GM18907 (cell line): ENCODE measurements at regions not wholly inside any gene's neighbourhood (a gene's known extent, or its start where the extent isn't known, plus 50 kb on each side); places are given as distances from the start of the nearest gene placed in this dataset.
"Not testable (repeated sequence)": the region's sequence is repeated elsewhere in the genome, so short reads cannot be mapped to it uniquely, and the experiment has no call there.

Experiments used
- ATAC-seq: cut with Tn5 transposase; IDR thresholded peaks from one replicate; pipeline ENCODE4 v1.9.1; 2021; ENCODE audit warnings: mild to moderate bottlenecking, moderate library complexity; ENCODE audit not compliant: unreplicated experiment

GRCh38 chr6:14880052-14880451 is 365.8 kb upstream of the JARID2 start:
- ATAC-seq: no peak

- ATAC-seq: no peak
Observed at GRCh38 chr6:14880677-14881076, 365.2 kb upstream of the JARID2 start.

GRCh38 chr6:14881398-14881797 is 364.5 kb upstream of the JARID2 start:
- no peak for ATAC-seq

GRCh38 chr6:14882394-14883026 is 363.4 kb upstream of the JARID2 start:
- ATAC-seq: no peak

GRCh38 chr6:14883921-14884320 is 361.9 kb upstream of the JARID2 start:
- no peak for ATAC-seq

- ATAC-seq: no peak
Observed at GRCh38 chr6:14885498-14885897, 360.4 kb upstream of the JARID2 start.

GRCh38 chr6:14887181-14887580 is 358.7 kb upstream of the JARID2 start:
- no peak for ATAC-seq

- ATAC-seq: no peak
Observed at GRCh38 chr6:14887986-14888574, 357.8 kb upstream of the JARID2 start.

- ATAC-seq: no peak
Observed at GRCh38 chr6:14888575-14889000, 357.3 kb upstream of the JARID2 start.

GRCh38 chr6:14889188-14889587 is 356.7 kb upstream of the JARID2 start:
- no peak for ATAC-seq

- no peak for ATAC-seq
Observed at GRCh38 chr6:14889611-14890593, 356.0 kb upstream of the JARID2 start.

- not testable (repeated sequence) for ATAC-seq
Observed at GRCh38 chr6:14891820-14892375, 354.0 kb upstream of the JARID2 start.

GRCh38 chr6:14894105-14894504 is 351.8 kb upstream of the JARID2 start:
- ATAC-seq: no peak

GRCh38 chr6:14896475-14896874 is 349.4 kb upstream of the JARID2 start:
- ATAC-seq: no peak

GRCh38 chr6:14897831-14898230 is 348.0 kb upstream of the JARID2 start:
- ATAC-seq: no peak

- not testable (repeated sequence) for ATAC-seq
Observed at GRCh38 chr6:14899441-14899840, 346.4 kb upstream of the JARID2 start.

- no peak for ATAC-seq
Observed at GRCh38 chr6:14900919-14901318, 344.9 kb upstream of the JARID2 start.

- no peak for ATAC-seq
Observed at GRCh38 chr6:14903176-14904038, 342.5 kb upstream of the JARID2 start.

GRCh38 chr6:14905201-14905600 is 340.7 kb upstream of the JARID2 start:
- ATAC-seq: no peak

GRCh38 chr6:14906621-14907020 is 339.2 kb upstream of the JARID2 start:
- no peak for ATAC-seq
